Urinary bladder (tissue), 3 donors: ENCODE measurements at regions not wholly inside any gene's neighbourhood (a gene's known extent, or its start where the extent isn't known, plus 50 kb on each side); places are given as distances from the start of the nearest gene placed in this dataset.

Experiments used
- DNase-seq: peaks from one replicate; pipeline ENCODE4 v3.0.0-alpha.2; 2015; ENCODE audit errors: extremely low spot score
- H3K27ac ChIP-seq: one replicate; pipeline ENCODE4 v1.5.1; 2013; ENCODE audit warnings: low read depth, mild to moderate bottlenecking, moderate library complexity
- H3K36me3 ChIP-seq: one replicate; pipeline ENCODE4 v1.6.1; 2013; ENCODE audit warnings: mild to moderate bottlenecking, moderate library complexity; ENCODE audit not compliant: insufficient read depth
- H3K4me1 ChIP-seq: one replicate; pipeline ENCODE4 v1.6.1; 2013; ENCODE audit warnings: mild to moderate bottlenecking, moderate library complexity; ENCODE audit not compliant: insufficient read depth
- H3K4me3 ChIP-seq: one replicate; pipeline ENCODE4 v1.5.1; 2013; ENCODE audit warnings: low read depth, low read length
- WGBS: extraction: QIAGEN DNeasy Blood & Tissue Kit; methylation state at CpG from one replicate; pipeline ENCODE4 v1.1.7; 2013; 5-methylcytosine and 5-hydroxymethylcytosine counted together
- donor health status: healthy with polysubstance abuse.
- donor health status: healthy.

- DNase-seq, result no peak
- Histone ChIP-seq H3K4me3 (no peak overlapping the region), H3K36me3 (no peaks in the 10 kb centered on the region), H3K4me1 (no peaks in the 10 kb centered on the region), H3K27ac (no peak overlapping the region)
- WGBS, result 67% methylated on average over 10 of the region's 10 CpGs
Measured at GRCh38 chr12:115507951-115508722, 769.4 kb downstream of the MED13L start.

GRCh38 chr12:115507560-115507889, 770.0 kb downstream of the MED13L start:
- DNase-seq, result no peak
- 87% methylated on average over 5 of the region's 5 CpGs for WGBS
- Histone ChIP-seq H3K4me1 (no peaks in the 10 kb centered on the region), H3K4me3 (no peak overlapping the region), H3K27ac (no peak overlapping the region), H3K36me3 (no peaks in the 10 kb centered on the region)

- no peak for DNase-seq
- 76% methylated on average over 5 of the region's 5 CpGs for WGBS
- Histone ChIP-seq H3K4me1 (no peaks in the 10 kb centered on the region), H3K4me3 (no peak overlapping the region), H3K36me3 (no peaks in the 10 kb centered on the region), H3K27ac (no peak overlapping the region)
Measured at GRCh38 chr12:115506822-115507559, 770.5 kb downstream of the MED13L start.

- H3K4me1 ChIP-seq, result no peaks in the 10 kb centered on the region
- no peak overlapping the region for H3K4me3 ChIP-seq
- H3K27ac ChIP-seq, result no peak overlapping the region
- no peaks in the 10 kb centered on the region for H3K36me3 ChIP-seq
- DNase-seq, result no peak
- 73% methylated on average over 16 of the region's 16 CpGs for WGBS
Measured at GRCh38 chr12:115504306-115505290, 772.9 kb downstream of the MED13L start.

DNA sequence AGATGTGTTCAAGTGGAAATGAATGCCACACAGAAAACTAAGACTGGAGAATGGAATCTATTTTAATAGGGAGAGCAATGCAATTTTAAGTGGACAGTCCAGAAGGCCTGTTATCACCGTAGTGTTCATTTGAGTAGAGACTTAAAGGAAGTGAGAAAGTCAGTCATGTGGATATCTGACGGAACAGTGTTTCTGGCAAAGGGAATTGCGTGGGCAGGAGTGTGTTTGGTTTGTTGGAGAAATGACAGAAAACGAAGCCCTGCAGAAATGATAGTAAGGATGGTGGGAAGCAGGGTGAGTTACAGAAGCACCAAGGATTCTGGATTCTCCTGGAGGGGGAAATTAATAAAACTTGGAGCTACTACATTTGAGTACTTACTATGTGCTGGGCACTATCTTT, 776.6 kb downstream of the MED13L start:
- no peak overlapping the region for H3K27ac ChIP-seq
- H3K36me3 ChIP-seq, result no peaks in the 10 kb centered on the region
- H3K4me3 ChIP-seq, result no peak overlapping the region
- no peak for DNase-seq
- 83% methylated on average over 4 of the region's 4 CpGs for WGBS
- no peaks in the 10 kb centered on the region for H3K4me1 ChIP-seq

DNA sequence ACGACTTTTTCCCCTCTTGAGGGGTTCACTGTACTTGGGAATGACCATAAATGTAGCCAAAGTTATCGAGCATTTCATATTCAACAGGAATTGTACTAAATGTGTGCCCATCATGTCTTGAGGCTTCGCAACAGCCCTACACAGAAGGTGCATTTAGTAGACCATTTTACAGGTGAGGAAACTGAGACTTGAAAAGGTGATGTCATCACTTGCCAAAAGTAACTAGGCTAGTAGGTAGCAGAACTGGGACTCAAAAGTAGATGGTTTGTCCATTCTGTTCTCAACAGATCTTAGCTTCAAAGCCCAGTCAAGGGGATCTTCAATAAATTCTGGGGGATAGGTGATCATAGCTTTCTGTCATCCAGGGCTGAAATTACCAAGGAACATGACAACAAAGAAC, 782.2 kb downstream of the MED13L start:
- no peak for DNase-seq
- 95% methylated on average over 3 of the region's 3 CpGs for WGBS

GRCh38 chr12:115492553-115492952, 784.9 kb downstream of the MED13L start:
- no peak for DNase-seq
- Histone ChIP-seq H3K36me3 (no peaks in the 10 kb centered on the region), H3K27ac (no peak overlapping the region), H3K4me1 (no peaks in the 10 kb centered on the region), H3K4me3 (no peak overlapping the region)
- WGBS, result 2% methylated on average over 2 of the region's 2 CpGs

More for the DNA sequence above, 782.2 kb downstream of the MED13L start:
- no peaks in the 10 kb centered on the region for H3K36me3 ChIP-seq
- H3K4me3 ChIP-seq, result no peak overlapping the region
- H3K4me1 ChIP-seq, result no peaks in the 10 kb centered on the region
- H3K27ac ChIP-seq, result no peak overlapping the region

DNA sequence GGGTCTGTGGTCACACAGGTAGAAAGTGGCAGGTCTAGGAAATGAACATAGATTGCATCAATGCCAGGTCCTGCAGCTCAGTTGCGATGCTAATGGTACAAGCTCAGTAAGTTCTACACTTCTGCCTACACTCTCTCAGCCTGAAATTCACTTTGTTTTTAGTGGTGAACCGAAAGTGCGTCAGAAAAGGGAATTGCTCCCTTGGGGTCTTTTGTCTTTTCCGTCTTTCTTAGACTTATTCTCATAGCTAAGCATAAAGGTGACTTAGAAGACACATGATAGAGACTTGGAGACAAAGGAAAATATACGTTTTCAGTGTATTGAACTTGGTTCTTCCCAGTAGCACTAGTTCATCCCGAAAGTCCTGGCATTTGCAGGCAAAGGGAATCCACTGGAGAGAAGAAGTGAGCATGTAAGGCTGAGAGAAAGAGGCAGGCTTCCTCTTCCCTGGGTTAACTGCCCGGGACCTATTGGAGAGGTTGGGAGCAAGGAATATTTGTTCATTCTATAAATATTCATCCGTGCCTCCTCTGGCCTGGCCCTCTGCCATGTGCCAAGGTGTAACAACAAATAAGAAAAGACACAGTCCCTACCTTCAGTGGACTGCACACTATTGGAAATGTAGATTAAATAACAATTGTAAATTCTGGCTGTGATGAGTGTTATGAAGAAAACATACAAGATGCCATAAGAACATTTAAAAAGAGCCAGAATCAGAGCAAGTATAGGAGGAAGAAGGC, 785.8 kb downstream of the MED13L start:
- H3K4me1 ChIP-seq, result no peaks in the 10 kb centered on the region
- no peak for DNase-seq
- H3K36me3 ChIP-seq, result no peaks in the 10 kb centered on the region
- no peak overlapping the region for H3K4me3 ChIP-seq
- H3K27ac ChIP-seq, result no peak overlapping the region
- WGBS, result 68% methylated on average over 8 of the region's 8 CpGs

DNA sequence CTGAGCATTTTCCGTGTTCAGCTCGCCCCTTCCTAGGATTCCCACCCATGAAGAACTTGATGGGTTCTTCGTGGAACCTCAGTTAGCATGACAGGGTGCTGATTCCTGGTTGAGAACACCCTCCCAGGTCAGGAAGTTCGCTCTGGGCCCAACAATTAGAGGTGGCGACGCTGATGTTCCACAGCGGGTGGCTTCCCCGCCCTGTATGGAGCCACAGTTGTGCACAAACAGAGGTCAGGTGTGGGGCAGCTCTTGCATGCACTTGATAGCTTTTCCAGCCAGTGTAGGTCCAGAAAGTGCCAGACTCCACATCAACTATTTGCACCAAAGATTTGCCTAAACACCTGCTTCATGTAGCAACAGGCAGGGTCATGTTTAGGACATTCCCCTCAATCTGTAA, 788.2 kb downstream of the MED13L start:
- Histone ChIP-seq H3K36me3 (no peaks in the 10 kb centered on the region), H3K4me3 (no peak overlapping the region), H3K27ac (no peak overlapping the region), H3K4me1 (no peaks in the 10 kb centered on the region)
- no peak for DNase-seq
- WGBS, result 85% methylated on average over 8 of the region's 8 CpGs

GRCh38 chr12:115485967-115486366, 791.5 kb downstream of the MED13L start:
- no peak overlapping the region for H3K4me3 ChIP-seq
- WGBS, result 49% methylated on average over 6 of the region's 6 CpGs
- no peak overlapping the region for H3K27ac ChIP-seq
- no peaks in the 10 kb centered on the region for H3K36me3 ChIP-seq
- no peaks in the 10 kb centered on the region for H3K4me1 ChIP-seq
- DNase-seq, result no peak

GRCh38 chr12:115485503-115485902, 792.0 kb downstream of the MED13L start:
- no peak for DNase-seq
- Histone ChIP-seq H3K4me3 (no peak overlapping the region), H3K27ac (no peak overlapping the region), H3K36me3 (no peaks in the 10 kb centered on the region), H3K4me1 (no peaks in the 10 kb centered on the region)
- 68% methylated on average over 2 of the region's 2 CpGs for WGBS

GRCh38 chr12:115482943-115483342, 794.5 kb downstream of the MED13L start:
- H3K27ac ChIP-seq, result no peak overlapping the region
- DNase-seq, result no peak
- no peaks in the 10 kb centered on the region for H3K4me1 ChIP-seq
- H3K4me3 ChIP-seq, result no peak overlapping the region
- H3K36me3 ChIP-seq, result no peaks in the 10 kb centered on the region

DNA sequence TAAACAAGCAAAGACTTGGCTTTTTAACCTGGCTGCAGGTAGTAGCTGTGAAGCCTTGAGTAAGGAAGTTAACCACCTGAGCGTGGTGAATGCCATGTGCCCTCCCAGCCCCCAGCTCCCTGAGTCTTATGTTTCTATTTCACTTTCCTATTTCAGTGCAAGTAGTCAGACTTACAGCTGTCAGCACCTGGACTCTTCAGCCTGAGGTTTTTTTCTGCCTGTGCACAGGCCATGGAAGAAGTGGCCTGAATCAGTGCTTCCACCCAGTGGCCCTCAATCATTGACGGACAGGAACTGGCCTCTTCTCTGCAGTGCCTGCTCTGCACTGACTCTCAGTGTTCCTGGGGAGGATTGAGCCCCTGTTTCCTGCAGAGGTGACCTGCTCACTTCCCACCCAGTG, 796.4 kb downstream of the MED13L start:
- Histone ChIP-seq H3K4me3 (no peak overlapping the region), H3K36me3 (no peaks in the 10 kb centered on the region), H3K4me1 (no peaks in the 10 kb centered on the region), H3K27ac (no peak overlapping the region)
- 73% methylated on average over 2 of the region's 2 CpGs for WGBS
- DNase-seq, result no peak
